Hypothalamus (tissue), 51 donors: ENCODE measurements at regions not wholly inside any gene's neighbourhood (a gene's known extent, or its start where the extent isn't known, plus 50 kb on each side); places are given as distances from the start of the nearest gene placed in this dataset.

ENCODE experiments used
- DNase-seq, 51 donors: peaks; one replicate each; lab custom pipeline; 2025; lab: John Stamatoyannopoulos, UW

- no peak for DNase-seq
Measured at GRCh38 chr3:792630-793029, 300.2 kb upstream of the CNTN6 start.

- no peak for DNase-seq
Measured at GRCh38 chr3:804211-804610, 288.6 kb upstream of the CNTN6 start.

GRCh38 chr3:805326-805725 lies 287.5 kb upstream of the CNTN6 start:
- DNase-seq: no peak

GRCh38 chr3:806006-806405 lies 286.8 kb upstream of the CNTN6 start:
- no peak for DNase-seq

GRCh38 chr3:816605-817004 lies 276.2 kb upstream of the CNTN6 start:
- no peak for DNase-seq

GRCh38 chr3:834679-835078 lies 258.1 kb upstream of the CNTN6 start:
- no peak for DNase-seq

GRCh38 chr3:835096-835495 lies 257.7 kb upstream of the CNTN6 start:
- DNase-seq: no peak

GRCh38 chr3:839981-840380 lies 252.8 kb upstream of the CNTN6 start:
- no peak for DNase-seq

GRCh38 chr3:851098-851790 lies 241.6 kb upstream of the CNTN6 start:
- DNase-seq: no peak

GRCh38 chr3:852033-852432 lies 240.8 kb upstream of the CNTN6 start:
- no peak for DNase-seq

GRCh38 chr3:853489-853888 lies 239.3 kb upstream of the CNTN6 start:
- no peak for DNase-seq

- DNase-seq: no peak
Measured at GRCh38 chr3:859135-859534, 233.7 kb upstream of the CNTN6 start.

GRCh38 chr3:861721-862120 lies 231.1 kb upstream of the CNTN6 start:
- no peak for DNase-seq

GRCh38 chr3:869269-869668 lies 223.6 kb upstream of the CNTN6 start:
- no peak for DNase-seq

GRCh38 chr3:869734-870133 lies 223.1 kb upstream of the CNTN6 start:
- DNase-seq: no peak

- DNase-seq: no peak
Measured at GRCh38 chr3:871651-872050, 221.2 kb upstream of the CNTN6 start.

- DNase-seq: no peak
Measured at GRCh38 chr3:877001-877400, 215.8 kb upstream of the CNTN6 start.

GRCh38 chr3:878746-879145 lies 214.1 kb upstream of the CNTN6 start:
- no peak for DNase-seq

- DNase-seq: no peak
Measured at GRCh38 chr3:880371-880770, 212.5 kb upstream of the CNTN6 start.

GRCh38 chr3:882533-882932 lies 210.3 kb upstream of the CNTN6 start:
- no peak for DNase-seq

- no peak for DNase-seq
Measured at GRCh38 chr3:901953-902778, 190.7 kb upstream of the CNTN6 start.

GRCh38 chr3:905217-905616 lies 187.6 kb upstream of the CNTN6 start:
- DNase-seq: no peak
